GM19397 (cell line): ENCODE measurements at regions not wholly inside any gene's neighbourhood (a gene's known extent, or its start where the extent isn't known, plus 50 kb on each side); places are given as distances from the start of the nearest gene placed in this dataset.
"Not testable (repeated sequence)": the region's sequence is repeated elsewhere in the genome, so short reads cannot be mapped to it uniquely, and the experiment has no call there.

Experiments used
- ATAC-seq: cut with Tn5 transposase; IDR thresholded peaks from one replicate; pipeline ENCODE4 v1.9.1; 2021; ENCODE audit warnings: mild to moderate bottlenecking, moderate library complexity; ENCODE audit not compliant: unreplicated experiment

GRCh38 chr2:125216321-125216720, 1191.2 kb downstream of the CNTNAP5 start:
- ATAC-seq: no peak

- ATAC-seq: no peak
Observed at GRCh38 chr2:125224188-125224587, 1199.1 kb downstream of the CNTNAP5 start.

- ATAC-seq: no peak
Observed at GRCh38 chr2:125224830-125225229, 1199.7 kb downstream of the CNTNAP5 start.

- ATAC-seq: no peak
Observed at GRCh38 chr2:125227843-125228392, 1202.8 kb downstream of the CNTNAP5 start.

GRCh38 chr2:125240870-125241269, 1215.8 kb downstream of the CNTNAP5 start:
- ATAC-seq: no peak

GRCh38 chr2:125243074-125243473, 1218.0 kb downstream of the CNTNAP5 start:
- ATAC-seq: no peak

GRCh38 chr2:125254010-125254409, 1228.9 kb downstream of the CNTNAP5 start:
- ATAC-seq: no peak

- ATAC-seq: no peak
Observed at GRCh38 chr2:125259451-125259850, 1234.4 kb downstream of the CNTNAP5 start.

- ATAC-seq: not testable (repeated sequence)
Observed at GRCh38 chr2:125260366-125260930, 1235.4 kb downstream of the CNTNAP5 start.

- no peak for ATAC-seq
Observed at GRCh38 chr2:125264453-125264852, 1239.4 kb downstream of the CNTNAP5 start.

GRCh38 chr2:125267683-125268082, 1242.6 kb downstream of the CNTNAP5 start:
- ATAC-seq: no peak

GRCh38 chr2:125272651-125273050, 1247.6 kb downstream of the CNTNAP5 start:
- ATAC-seq: no peak

GRCh38 chr2:125274718-125275117, 1249.6 kb downstream of the CNTNAP5 start:
- no peak for ATAC-seq

GRCh38 chr2:125280265-125280664, 1255.2 kb downstream of the CNTNAP5 start:
- ATAC-seq: no peak

GRCh38 chr2:125281242-125281641, 1256.2 kb downstream of the CNTNAP5 start:
- no peak for ATAC-seq

- no peak for ATAC-seq
Observed at GRCh38 chr2:125296742-125297141, 1271.7 kb downstream of the CNTNAP5 start.

GRCh38 chr2:125310657-125311364, 1285.7 kb downstream of the CNTNAP5 start:
- no peak for ATAC-seq

- ATAC-seq: no peak
Observed at GRCh38 chr2:125312342-125312741, 1287.3 kb downstream of the CNTNAP5 start.

- ATAC-seq: no peak
Observed at GRCh38 chr2:125313806-125314205, 1288.7 kb downstream of the CNTNAP5 start.

GRCh38 chr2:125318740-125319139, 1293.7 kb downstream of the CNTNAP5 start:
- ATAC-seq: no peak

GRCh38 chr2:125324273-125324672, 1299.2 kb downstream of the CNTNAP5 start:
- no peak for ATAC-seq

- no peak for ATAC-seq
Observed at GRCh38 chr2:125330133-125330532, 1305.0 kb downstream of the CNTNAP5 start.
